H9 (cell line): ENCODE measurements at regions not wholly inside any gene's neighbourhood (a gene's known extent, or its start where the extent isn't known, plus 50 kb on each side); places are given as distances from the start of the nearest gene placed in this dataset.

ENCODE experiments used
- DNase-seq: peaks from one replicate; pipeline ENCODE4 v3.0.0-alpha.2; 2017
- H2AFZ ChIP-seq: one replicate; pipeline ENCODE4 v1.6.1; 2013; ENCODE audit warnings: mild to moderate bottlenecking, low read length, control low read depth, moderate library complexity
- H2AK5ac ChIP-seq: 2 replicates; pipeline ENCODE4 v1.6.1; 2013; ENCODE audit warnings: low read length, control low read depth, mixed read lengths; ENCODE audit not compliant: insufficient read length
- H2BK120ac ChIP-seq: one replicate; pipeline ENCODE4 v1.6.1; 2013; ENCODE audit warnings: low read depth, mild to moderate bottlenecking, low read length, control low read depth, inconsistent platforms; ENCODE audit not compliant: poor library complexity, severe bottlenecking
- H2BK12ac ChIP-seq: 2 replicates; pipeline ENCODE4 v1.6.1; 2013; ENCODE audit warnings: low read length, control low read depth, mixed read lengths, low read depth; ENCODE audit not compliant: insufficient read length
- H2BK15ac ChIP-seq: 2 replicates; pipeline ENCODE4 v1.6.1; 2013; ENCODE audit warnings: low read depth, low read length, control low read depth
- H2BK20ac ChIP-seq: one replicate; pipeline ENCODE4 v1.6.1; 2013; ENCODE audit warnings: low read depth, mild to moderate bottlenecking, low read length, control low read depth, inconsistent platforms; ENCODE audit not compliant: poor library complexity, severe bottlenecking
- H2BK5ac ChIP-seq: 2 replicates; pipeline ENCODE4 v1.6.1; 2013; ENCODE audit warnings: low read length, control low read depth, mixed read lengths; ENCODE audit not compliant: insufficient read length
- H3K14ac ChIP-seq: 2 replicates; pipeline ENCODE4 v1.6.1; 2013; ENCODE audit warnings: low read length, control low read depth; ENCODE audit not compliant: insufficient read depth
- H3K18ac ChIP-seq: 2 replicates; pipeline ENCODE4 v1.6.1; 2013; ENCODE audit warnings: low read depth, mild to moderate bottlenecking, mixed read lengths, low read length, control low read depth; ENCODE audit not compliant: insufficient read length
- H3K23ac ChIP-seq: 2 replicates; pipeline ENCODE4 v1.6.1; 2013; ENCODE audit warnings: low read length, control low read depth, mixed read lengths, low read depth; ENCODE audit not compliant: insufficient read length
- H3K23me2 ChIP-seq: 2 replicates; pipeline ENCODE4 v1.6.1; 2013; ENCODE audit warnings: low read depth, mild to moderate bottlenecking, mixed read lengths, low read length, control low read depth; ENCODE audit not compliant: insufficient read length, poor library complexity, severe bottlenecking
- H3K27ac ChIP-seq: 2 replicates; pipeline ENCODE4 v1.5.1; 2013; ENCODE audit warnings: low read length, control low read depth, mixed read lengths, low read depth; ENCODE audit not compliant: insufficient read length
- H3K27me3 ChIP-seq: 2 replicates; pipeline ENCODE4 v1.6.1; 2013; ENCODE audit warnings: low read length, control low read depth, inconsistent platforms; ENCODE audit not compliant: insufficient read depth
- H3K4ac ChIP-seq: 2 replicates; pipeline ENCODE4 v1.6.1; 2013; ENCODE audit warnings: low read depth, mild to moderate bottlenecking, control low read depth, inconsistent platforms, low read length, moderate library complexity
- H3K4me1 ChIP-seq: 2 replicates; pipeline ENCODE4 v1.6.1; 2013; ENCODE audit warnings: low read length, control low read depth, inconsistent platforms; ENCODE audit not compliant: insufficient read depth
- H3K4me2 ChIP-seq: 2 replicates; pipeline ENCODE4 v1.6.1; 2013; ENCODE audit warnings: low read length, control low read depth, mixed read lengths; ENCODE audit not compliant: insufficient read length, insufficient read depth
- H3K56ac ChIP-seq: 2 replicates; pipeline ENCODE4 v1.6.1; 2013; ENCODE audit warnings: low read depth, mild to moderate bottlenecking, mixed read lengths, low read length, control low read depth; ENCODE audit not compliant: insufficient read length
- H3K79me1 ChIP-seq: 2 replicates; pipeline ENCODE4 v1.6.1; 2013; ENCODE audit warnings: low read depth, mild to moderate bottlenecking, moderate library complexity, low read length, control low read depth, inconsistent platforms; ENCODE audit not compliant: insufficient read depth, poor library complexity, severe bottlenecking
- H3K79me2 ChIP-seq: 2 replicates; pipeline ENCODE4 v1.6.1; 2013; ENCODE audit warnings: low read length, control low read depth, inconsistent platforms; ENCODE audit not compliant: insufficient read depth
- H3K9ac ChIP-seq: 2 replicates; pipeline ENCODE4 v1.6.1; 2013; ENCODE audit warnings: low read length, control low read depth, mixed read lengths; ENCODE audit not compliant: insufficient read length; ENCODE audit errors: extremely low read depth
- H3K9me3 ChIP-seq: one replicate; pipeline ENCODE4 v1.6.1; 2013; ENCODE audit warnings: low read depth, low read length, inconsistent platforms; ENCODE audit not compliant: control insufficient read depth
- H3T11ph ChIP-seq: one replicate; pipeline ENCODE4 v1.6.1; 2013; ENCODE audit warnings: mild to moderate bottlenecking, low read length, control low read depth, inconsistent platforms
- H4K20me1 ChIP-seq: one replicate; pipeline ENCODE4 v1.6.1; 2013; ENCODE audit not compliant: control insufficient read depth, insufficient read length, insufficient read depth
- H4K5ac ChIP-seq: 2 replicates; pipeline ENCODE4 v1.6.1; 2013; ENCODE audit warnings: low read depth, mild to moderate bottlenecking, mixed read lengths, low read length, control low read depth; ENCODE audit not compliant: insufficient read length
- H4K8ac ChIP-seq: replicated peaks from 2 replicates; pipeline ENCODE4 v1.6.1; 2013; ENCODE audit warnings: low read length, control low read depth, mixed read lengths, low read depth; ENCODE audit not compliant: insufficient read length
- H4K91ac ChIP-seq: 2 replicates; pipeline ENCODE4 v1.6.1; 2013; ENCODE audit warnings: low read depth, mild to moderate bottlenecking, moderate library complexity, mixed read lengths, low read length, control low read depth; ENCODE audit not compliant: insufficient read length
- H3K27ac Mint-ChIP-seq, 3 experiments: 2 replicates in 2 of 3; 3 replicates in 1 of 3; pipeline ENCODE4 v1.8.0; 2020 to 2021; ENCODE audit warnings: mixed read lengths in 3 of 3, mild to moderate bottlenecking in 1 of 3, moderate library complexity in 1 of 3
- H3K27me3 Mint-ChIP-seq: 2 replicates; pipeline ENCODE4 v1.8.0; 2021; ENCODE audit warnings: low read depth, mild to moderate bottlenecking, moderate library complexity, mixed read lengths
- H3K36me3 Mint-ChIP-seq, 3 experiments: 2 replicates in 2 of 3; 3 replicates in 1 of 3; pipeline ENCODE4 v1.8.0; 2020 to 2021; ENCODE audit warnings: low read depth in 3 of 3, mixed read lengths in 3 of 3; ENCODE audit not compliant: insufficient read depth in 1 of 3
- H3K4me1 Mint-ChIP-seq, 2 experiments: 2 replicates each; pipeline ENCODE4 v1.8.0; 2020; ENCODE audit warnings: mixed read lengths in 2 of 2
- H3K4me3 Mint-ChIP-seq, 2 experiments: 2 replicates in 1 of 2; 3 replicates in 1 of 2; pipeline ENCODE4 v1.8.0; 2020 to 2021; ENCODE audit warnings: mild to moderate bottlenecking in 2 of 2, mixed read lengths in 2 of 2, moderate library complexity in 1 of 2
- H3K9me3 Mint-ChIP-seq, 2 experiments: 2 replicates in 1 of 2; 3 replicates in 1 of 2; pipeline ENCODE4 v1.8.0; 2020; ENCODE audit warnings: mild to moderate bottlenecking in 2 of 2, mixed read lengths in 2 of 2, moderate library complexity in 1 of 2
- CTCF ChIP-seq: fragments of 200-600 bp; sonication (generic); conservative IDR thresholded peaks from 3 replicates; pipeline ENCODE4 v1.8.0; 2021; ENCODE audit warnings: antibody characterized with exemption, mild to moderate bottlenecking
- WGBS: extraction: QIAGEN DNeasy Blood & Tissue Kit; methylation state at CpG from one replicate; pipeline ENCODE4 v1.1.7; 2013; ENCODE audit warnings: missing lambda C conversion rate, low lambda C conversion rate, mixed read lengths; ENCODE audit not compliant: insufficient read length; ENCODE audit errors: extremely low coverage; 5-methylcytosine and 5-hydroxymethylcytosine counted together

DNA sequence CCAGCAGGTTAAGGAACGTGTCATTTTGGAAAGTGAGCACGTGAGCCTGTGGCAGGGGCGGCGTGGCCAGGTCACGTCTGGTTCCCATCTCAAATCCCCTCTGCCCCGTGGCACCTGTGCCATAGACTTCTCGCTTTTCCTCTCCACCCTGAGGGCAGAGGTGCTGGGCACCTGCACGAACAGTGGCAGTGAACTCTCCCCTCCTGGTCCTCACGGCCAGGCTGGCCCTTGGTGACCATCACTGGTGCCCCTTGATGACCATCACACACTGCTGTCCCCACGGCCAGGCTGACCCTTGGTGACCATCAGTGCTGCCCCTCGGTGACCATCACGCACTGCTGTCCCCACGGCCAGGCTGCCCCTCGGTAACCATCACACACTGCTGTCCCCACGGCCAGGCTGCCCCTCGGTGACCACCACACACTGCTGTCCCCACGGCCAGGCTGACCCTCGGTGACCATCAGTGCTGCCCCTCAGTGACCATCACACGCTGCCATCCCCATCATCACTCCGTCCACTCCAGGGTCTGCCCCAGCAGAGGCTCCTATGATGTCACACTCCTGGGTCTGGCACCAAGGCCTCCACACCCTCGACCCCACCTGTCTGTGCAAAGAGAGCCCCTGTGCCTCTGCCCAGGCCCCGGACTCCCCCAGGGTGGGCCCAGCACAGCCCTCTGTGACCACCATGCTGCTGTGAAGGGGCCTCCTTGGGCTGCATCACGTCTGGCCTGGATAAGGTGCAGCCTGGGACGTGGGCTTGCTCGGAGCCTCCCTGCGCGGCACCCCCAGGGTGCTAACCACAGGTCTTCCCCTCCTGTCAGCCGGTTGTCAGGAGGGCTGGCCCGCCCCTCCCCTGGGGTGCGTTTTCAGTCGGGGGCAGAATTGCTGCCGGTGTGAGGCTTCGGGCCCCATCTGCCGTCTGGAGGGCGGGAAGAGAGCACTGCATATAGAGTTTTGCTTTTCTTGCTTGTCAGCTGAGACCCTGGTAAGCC lies 738.6 kb downstream of the BRD1 start:
- Histone ChIP-seq H3K27me3 (no peaks in the 10 kb centered on the region), H4K5ac (no peak overlapping the region), H3K4me2 (no peak overlapping the region), H3K23me2 (no peaks in the 10 kb centered on the region), H2BK5ac (no peak overlapping the region), H2AK5ac (no peak overlapping the region), H4K8ac (no peak overlapping the region), H2AFZ (no peak overlapping the region), H4K20me1 (no peaks in the 10 kb centered on the region), H3K27ac (no peak overlapping the region), H3K9me3 (no peaks in the 10 kb centered on the region), H2BK15ac (no peak overlapping the region), H2BK12ac (no peak overlapping the region), H2BK120ac (no peak overlapping the region), H3K23ac (no peak overlapping the region), H3K4me1 (no peaks in the 10 kb centered on the region), H2BK20ac (no peak overlapping the region), H3K9ac (no peak overlapping the region), H4K91ac (no peak overlapping the region), H3K4ac (no peak overlapping the region), H3K18ac (no peak overlapping the region), H3K79me1 (no peaks in the 10 kb centered on the region), H3K56ac (no peak overlapping the region), H3K14ac (no peak overlapping the region; the same call in 1 of the 2 replicates), H3K79me2 (no peaks in the 10 kb centered on the region), H3T11ph (no peak overlapping the region)
- peaks cover 5 to 8% of the 10 kb centered on the region in 2 experiments; a peak in 2 of 4 replicates for H3K4me1 Mint-ChIP-seq
- H3K9me3 Mint-ChIP-seq, result no peaks in the 10 kb centered on the region
- no peak overlapping the region for H3K27ac Mint-ChIP-seq
- TF ChIP-seq CTCF, result no peak
- H3K27me3 Mint-ChIP-seq, result peaks cover 5% of the 10 kb centered on the region
- no peak for DNase-seq
- H3K4me3 Mint-ChIP-seq, result no peak overlapping the region
- H3K36me3 Mint-ChIP-seq, result no peaks in the 10 kb centered on the region
- WGBS, result no CpG with 5 or more reads among the region's 35 CpGs
